Epithelial cell of proximal tubule (primary cell): ENCODE measurements at regions not wholly inside any gene's neighbourhood (a gene's known extent, or its start where the extent isn't known, plus 50 kb on each side); places are given as distances from the start of the nearest gene placed in this dataset.

Experiments
- DNase-seq: peaks from one replicate; pipeline ENCODE4 v3.0.0-alpha.2; 2011; ENCODE audit warnings: low read depth
- H3K4me3 ChIP-seq: 2 replicates; pipeline ENCODE4 v1.5.1; 2011; ENCODE audit warnings: low read depth, mild to moderate bottlenecking, low read length
- TF ChIP-seq, protein P1 (sequence below): conservative IDR thresholded peaks from 2 replicates; pipeline ENCODE4 v1.5.1; 2012; ENCODE audit warnings: low read depth, mild to moderate bottlenecking, low read length

DNA sequence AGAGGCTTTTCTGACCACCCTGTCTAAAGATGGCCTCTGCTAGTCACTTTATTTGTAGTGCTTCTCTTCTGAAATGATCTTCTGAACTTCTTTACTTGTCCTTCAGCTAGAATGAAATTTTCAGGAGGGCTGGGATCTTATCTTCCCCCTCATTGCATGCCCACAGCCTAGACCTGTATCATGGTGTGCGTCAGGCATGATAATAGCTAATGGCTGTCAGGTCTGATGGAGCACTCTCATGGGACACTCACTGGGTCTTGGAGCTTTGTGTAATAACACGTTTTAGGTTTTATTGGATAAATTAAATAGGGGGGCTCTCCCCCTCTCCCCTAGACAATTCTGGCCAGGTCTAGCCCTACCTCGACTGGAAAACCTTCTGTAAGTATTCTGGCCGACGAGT, 97.1 kb upstream of the NRXN3 start:
- TF ChIP-seq, protein P1, sequence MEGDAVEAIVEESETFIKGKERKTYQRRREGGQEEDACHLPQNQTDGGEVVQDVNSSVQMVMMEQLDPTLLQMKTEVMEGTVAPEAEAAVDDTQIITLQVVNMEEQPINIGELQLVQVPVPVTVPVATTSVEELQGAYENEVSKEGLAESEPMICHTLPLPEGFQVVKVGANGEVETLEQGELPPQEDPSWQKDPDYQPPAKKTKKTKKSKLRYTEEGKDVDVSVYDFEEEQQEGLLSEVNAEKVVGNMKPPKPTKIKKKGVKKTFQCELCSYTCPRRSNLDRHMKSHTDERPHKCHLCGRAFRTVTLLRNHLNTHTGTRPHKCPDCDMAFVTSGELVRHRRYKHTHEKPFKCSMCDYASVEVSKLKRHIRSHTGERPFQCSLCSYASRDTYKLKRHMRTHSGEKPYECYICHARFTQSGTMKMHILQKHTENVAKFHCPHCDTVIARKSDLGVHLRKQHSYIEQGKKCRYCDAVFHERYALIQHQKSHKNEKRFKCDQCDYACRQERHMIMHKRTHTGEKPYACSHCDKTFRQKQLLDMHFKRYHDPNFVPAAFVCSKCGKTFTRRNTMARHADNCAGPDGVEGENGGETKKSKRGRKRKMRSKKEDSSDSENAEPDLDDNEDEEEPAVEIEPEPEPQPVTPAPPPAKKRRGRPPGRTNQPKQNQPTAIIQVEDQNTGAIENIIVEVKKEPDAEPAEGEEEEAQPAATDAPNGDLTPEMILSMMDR = no peak
- no peak overlapping the region for H3K4me3 ChIP-seq
- DNase-seq = no peak

DNA sequence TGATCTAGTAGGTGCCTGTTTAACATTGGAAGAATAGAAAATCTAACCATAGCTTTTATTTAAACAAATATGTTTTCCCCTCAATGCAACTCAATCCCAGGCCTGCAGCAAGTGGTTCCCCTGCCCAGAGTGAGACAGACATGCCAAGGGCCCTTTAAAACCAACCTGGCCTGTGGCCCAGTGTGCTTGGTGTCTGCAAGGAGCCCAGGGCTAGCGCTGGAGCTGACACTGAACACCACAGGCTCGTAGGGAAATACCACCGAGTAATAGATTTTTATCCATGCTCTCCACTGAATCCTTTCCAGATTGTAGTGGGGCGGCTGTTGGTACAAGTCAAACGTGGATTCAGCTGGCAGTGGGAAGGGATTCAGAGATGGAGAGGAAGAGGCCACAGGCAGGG, 95.6 kb upstream of the NRXN3 start:
- H3K4me3 ChIP-seq = no peak overlapping the region
- TF ChIP-seq, protein P1 = no peak
- no peak for DNase-seq

DNA sequence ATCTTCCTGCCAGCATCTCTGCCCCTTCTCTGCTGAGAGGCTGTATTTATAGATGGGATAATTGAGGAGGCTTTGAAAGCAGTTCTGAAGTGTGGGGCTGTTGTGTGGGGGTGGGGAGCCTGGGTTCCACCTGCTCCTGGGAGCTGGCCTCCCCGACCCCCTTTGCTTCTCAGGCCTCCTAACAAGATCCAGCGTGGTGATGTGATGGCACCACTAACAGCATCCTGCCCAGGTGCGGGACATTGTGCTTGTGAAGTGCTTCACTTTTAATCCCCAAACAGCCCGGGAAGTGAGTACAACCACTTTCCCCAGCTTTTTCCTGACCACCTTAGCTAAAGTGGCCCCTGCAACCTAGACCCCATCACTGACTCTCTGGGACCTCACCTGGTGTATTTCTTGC, 95.1 kb upstream of the NRXN3 start:
- no peak for DNase-seq
- TF ChIP-seq, protein P1 = no peak

DNA sequence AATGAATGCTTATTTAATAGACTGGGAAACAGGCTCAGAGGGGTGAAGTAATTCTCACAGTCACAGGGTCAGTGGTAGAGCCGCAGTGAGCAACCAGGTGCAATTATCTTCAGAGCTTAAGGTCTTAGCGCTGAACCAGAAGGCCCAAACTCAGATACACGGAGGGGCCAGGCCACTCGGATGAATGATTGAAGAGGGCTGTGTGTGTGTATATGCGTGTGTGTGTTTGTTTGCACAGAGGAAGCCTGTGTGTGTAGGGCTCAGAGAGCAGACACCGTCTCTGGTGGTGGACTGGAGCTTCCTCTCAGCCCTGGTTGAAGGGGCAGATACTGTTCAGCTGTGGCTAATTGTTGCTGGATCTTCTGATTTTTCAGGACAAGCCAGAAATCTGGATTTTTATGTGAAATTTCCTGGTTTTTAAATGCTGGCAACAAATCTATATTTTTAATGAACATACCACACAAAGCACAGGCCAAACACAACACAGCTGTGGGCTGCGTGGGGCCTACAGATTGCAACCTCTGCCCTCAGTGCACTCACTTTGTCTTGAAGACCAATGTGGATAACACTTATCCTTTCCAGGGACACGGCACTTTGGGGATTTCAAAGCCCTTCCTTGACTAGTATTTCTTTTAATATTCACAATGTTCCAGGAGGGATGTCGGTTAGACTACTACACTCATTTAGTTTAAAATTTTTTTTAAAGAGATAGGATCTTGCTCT, 94.5 kb upstream of the NRXN3 start:
- no peak overlapping the region for H3K4me3 ChIP-seq
- TF ChIP-seq, protein P1 = no peak
- DNase-seq = no peak

More for the DNA sequence above, 95.1 kb upstream of the NRXN3 start:
- no peak overlapping the region for H3K4me3 ChIP-seq

DNA sequence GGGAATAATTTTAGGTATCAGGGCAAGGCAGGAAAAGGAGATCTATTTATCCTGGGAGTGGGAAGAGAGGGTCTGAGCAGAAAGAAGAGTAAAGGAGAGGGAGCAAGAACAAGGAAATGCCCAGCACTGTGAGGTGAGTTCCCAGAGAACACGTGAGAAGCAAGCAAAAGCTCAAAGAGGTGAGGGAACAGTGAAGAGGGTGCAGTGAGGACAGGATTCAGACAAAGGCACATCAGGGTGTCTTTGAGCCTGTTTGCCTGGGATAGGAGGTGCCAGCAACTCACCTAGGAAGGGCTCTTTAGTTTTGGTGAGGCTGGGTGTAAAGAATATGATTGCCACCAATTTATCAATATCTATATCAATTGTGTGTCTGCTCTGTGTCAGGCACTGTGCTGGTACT, 88.9 kb upstream of the NRXN3 start:
- TF ChIP-seq, protein P1 = no peak
- no peak for DNase-seq
- no peak overlapping the region for H3K4me3 ChIP-seq

DNA sequence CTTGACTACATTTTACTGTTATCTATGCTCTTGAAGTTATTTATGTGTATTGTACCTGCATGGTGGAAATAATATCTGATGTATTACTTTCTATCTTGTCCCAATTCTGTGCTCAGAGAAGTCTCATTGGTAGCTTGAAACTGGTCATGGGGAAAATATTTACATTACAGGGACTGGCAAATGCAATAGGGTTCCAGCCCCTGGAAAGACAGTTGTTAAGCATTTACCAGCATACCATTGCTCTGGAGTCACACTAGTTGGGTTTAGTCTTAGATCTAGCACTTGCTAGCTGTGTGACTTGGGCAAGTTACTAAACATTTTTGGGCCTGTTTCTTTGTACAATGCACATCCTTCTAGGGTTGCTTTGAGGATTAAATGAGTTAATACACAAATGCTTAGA, 86.3 kb upstream of the NRXN3 start:
- H3K4me3 ChIP-seq = no peak overlapping the region
- TF ChIP-seq, protein P1 = no peak
- peak; percentile 6 for DNase-seq

DNA sequence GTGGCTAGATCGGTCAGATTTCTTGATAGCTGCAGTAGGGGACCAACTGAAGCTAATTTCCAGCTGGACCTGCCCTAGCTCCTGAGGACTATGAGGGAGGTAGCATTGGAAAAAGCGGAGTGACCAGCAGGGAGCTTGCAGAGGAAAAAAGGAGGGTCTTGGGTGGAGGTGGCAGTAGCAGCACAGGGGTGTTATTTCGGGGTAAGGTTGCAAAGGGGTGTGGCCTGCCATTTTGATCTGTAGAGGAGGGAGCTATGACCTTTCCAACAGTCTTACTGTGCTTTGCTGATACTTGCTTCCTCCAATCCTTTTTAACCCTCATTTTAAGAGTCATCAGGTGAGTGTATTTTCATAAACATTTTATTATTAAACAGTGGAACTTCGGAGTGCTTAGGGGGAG, 83.8 kb upstream of the NRXN3 start:
- H3K4me3 ChIP-seq = no peak overlapping the region
- DNase-seq = no peak
- TF ChIP-seq, protein P1 = no peak
